ENCODE measurements at regions not wholly inside any gene's neighbourhood (a gene's known extent, or its start where the extent isn't known, plus 50 kb on each side); places are given as distances from the start of the nearest gene placed in this dataset.

DNA sequence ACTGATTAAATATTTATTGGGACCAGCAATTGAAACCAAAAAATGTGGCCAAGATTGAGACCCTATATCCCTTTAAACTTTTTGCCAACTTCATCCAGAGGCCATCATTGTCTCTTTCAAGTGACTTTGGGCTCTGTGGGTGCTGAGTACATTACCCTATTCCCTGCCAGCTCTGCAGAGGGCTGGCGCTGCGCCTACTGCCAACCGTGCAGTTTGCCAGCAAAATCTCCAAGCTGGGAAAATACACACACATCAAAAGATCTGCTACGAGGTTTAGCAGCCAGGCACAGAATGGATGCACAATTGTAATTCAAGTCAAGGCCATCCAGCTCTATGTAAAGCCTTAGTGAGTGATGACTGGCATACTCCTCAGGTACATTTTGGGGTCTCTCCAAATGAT lies 125.0 kb downstream of the CBLN4 start:
- H3K27me3 ChIP-seq (replicated peaks in 1 of 2; ENCODE audit: control insufficient read depth in 2 of 2, insufficient read depth in 2 of 2, low read length in 1 of 2): no peaks in the 10 kb centered on the region
- H3K4me2 ChIP-seq (ENCODE audit: control insufficient read depth, insufficient read depth): no peak overlapping the region
- intact Hi-C loops (cut with micrococcal nuclease; ENCODE audit: unreplicated experiment): no loop called here
- H4K20me1 ChIP-seq (ENCODE audit: control insufficient read depth, insufficient read depth): no peaks in the 10 kb centered on the region
- H3K27ac ChIP-seq (ENCODE audit: control insufficient read depth, insufficient read depth): no peak overlapping the region
- ChIA-PET RAD21 (ENCODE audit: unreplicated experiment) (no interaction called here), SMC1A (ENCODE audit: uncharacterized antibody, unreplicated experiment) (no interaction called here), CTCF (no interaction called here), POLR2A (no interaction called here)
- no TSS peak for BruUV-seq (replicated peaks)
- FAIRE-seq: no peak
- TF ChIP-seq PAX8 (IDR thresholded peaks at IDR 0.05): no peak
- TF ChIP-seq, protein P1, sequence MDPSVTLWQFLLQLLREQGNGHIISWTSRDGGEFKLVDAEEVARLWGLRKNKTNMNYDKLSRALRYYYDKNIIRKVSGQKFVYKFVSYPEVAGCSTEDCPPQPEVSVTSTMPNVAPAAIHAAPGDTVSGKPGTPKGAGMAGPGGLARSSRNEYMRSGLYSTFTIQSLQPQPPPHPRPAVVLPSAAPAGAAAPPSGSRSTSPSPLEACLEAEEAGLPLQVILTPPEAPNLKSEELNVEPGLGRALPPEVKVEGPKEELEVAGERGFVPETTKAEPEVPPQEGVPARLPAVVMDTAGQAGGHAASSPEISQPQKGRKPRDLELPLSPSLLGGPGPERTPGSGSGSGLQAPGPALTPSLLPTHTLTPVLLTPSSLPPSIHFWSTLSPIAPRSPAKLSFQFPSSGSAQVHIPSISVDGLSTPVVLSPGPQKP (IDR thresholded peaks at IDR 0.05; ENCODE audit: low read depth, low read length): no peak
- TF ChIP-seq TARDBP (IDR thresholded peaks at IDR 0.05; ENCODE audit: borderline replicate concordance): no peak
- no peak for TF ChIP-seq FOS (IDR thresholded peaks at IDR 0.05; ENCODE audit: borderline replicate concordance, extremely low read depth, insufficient read length)
- no peak for TF ChIP-seq ZNF274 (IDR thresholded peaks at IDR 0.05; ENCODE audit: insufficient read depth, insufficient read length)
- TF ChIP-seq FOXM1 (IDR thresholded peaks at IDR 0.05; ENCODE audit: low read depth, low read length): no peak
- no peak for TF ChIP-seq KAT2A (conservative IDR thresholded peaks at IDR 0.05; ENCODE audit: control insufficient read depth, low read depth, low read length)
- no peaks in the 10 kb centered on the region for H3K79me2 ChIP-seq (ENCODE audit: control insufficient read depth, insufficient read depth, low read length)
- in situ Hi-C loops (cut with MboI): no loop called here
- DNase-seq (ENCODE audit: low read depth, low spot score): no peak
- H3K4me1 ChIP-seq (ENCODE audit: control insufficient read depth, insufficient read depth, low read length): no peaks in the 10 kb centered on the region
- no peak overlapping the region for H2AFZ ChIP-seq (ENCODE audit: control insufficient read depth, low read depth, low read length)
- H3K9ac ChIP-seq (ENCODE audit: control insufficient read depth, insufficient read depth, low read length): no peak overlapping the region
- no peaks in the 10 kb centered on the region for H3K9me3 ChIP-seq (replicated peaks; ENCODE audit: control insufficient read depth, insufficient read depth, low read length)
- no peak for ATAC-seq
- no peak overlapping the region for H3K4me3 ChIP-seq
- no peaks in the 10 kb centered on the region for H3K36me3 ChIP-seq (ENCODE audit: control insufficient read depth in 2 of 2, insufficient read depth in 2 of 2, low read length in 1 of 2)
- WGBS (ENCODE audit: insufficient coverage, insufficient replicate concordance, low lambda C conversion rate, missing lambda C conversion rate): 36% methylated on average over 4 of the region's 4 CpGs

DNA sequence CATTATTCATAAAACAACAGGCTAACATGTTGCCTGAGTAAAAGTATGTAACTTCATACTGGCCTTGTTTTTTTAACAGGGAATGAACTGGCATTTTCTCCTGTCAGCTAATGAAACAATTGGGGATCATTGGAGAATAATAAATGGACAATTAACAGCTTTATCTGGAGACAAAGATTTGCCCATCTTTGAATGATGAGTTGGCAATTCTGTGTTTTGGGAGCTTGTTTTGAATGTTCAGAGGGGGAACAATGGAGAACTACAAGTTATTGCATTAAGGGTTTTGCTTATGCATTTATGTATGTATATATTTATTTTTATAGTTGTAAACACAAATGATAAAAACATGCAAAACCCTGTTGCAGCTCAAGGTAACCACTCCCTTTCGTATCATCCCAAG lies 150.3 kb downstream of the CBLN4 start:
- Histone ChIP-seq H3K9me3 (replicated peaks; ENCODE audit: control insufficient read depth, insufficient read depth, low read length) (no peaks in the 10 kb centered on the region), H3K27ac (ENCODE audit: control insufficient read depth, insufficient read depth) (no peak overlapping the region), H3K4me2 (ENCODE audit: control insufficient read depth, insufficient read depth) (no peak overlapping the region), H3K27me3 (replicated peaks in 1 of 2; ENCODE audit: control insufficient read depth in 2 of 2, insufficient read depth in 2 of 2, low read length in 1 of 2) (no peaks in the 10 kb centered on the region), H3K9ac (ENCODE audit: control insufficient read depth, insufficient read depth, low read length) (no peak overlapping the region), H3K4me3 (no peak overlapping the region), H3K4me1 (ENCODE audit: control insufficient read depth, insufficient read depth, low read length) (no peaks in the 10 kb centered on the region), H3K79me2 (ENCODE audit: control insufficient read depth, insufficient read depth, low read length) (no peaks in the 10 kb centered on the region), H3K36me3 (ENCODE audit: control insufficient read depth in 2 of 2, insufficient read depth in 2 of 2, low read length in 1 of 2) (no peaks in the 10 kb centered on the region), H2AFZ (ENCODE audit: control insufficient read depth, low read depth, low read length) (no peak overlapping the region), H4K20me1 (ENCODE audit: control insufficient read depth, insufficient read depth) (no peaks in the 10 kb centered on the region)
- in situ Hi-C loops (cut with MboI): no loop called here
- ChIA-PET POLR2A (no interaction called here), CTCF (no interaction called here), SMC1A (ENCODE audit: uncharacterized antibody, unreplicated experiment) (no interaction called here), RAD21 (ENCODE audit: unreplicated experiment) (no interaction called here)
- no peak for ATAC-seq
- intact Hi-C loops (cut with micrococcal nuclease; ENCODE audit: unreplicated experiment): no loop called here
- WGBS (ENCODE audit: insufficient coverage, insufficient replicate concordance, low lambda C conversion rate, missing lambda C conversion rate): 0% methylated on average over 1 of the region's 1 CpG
- no TSS peak for BruUV-seq (replicated peaks)
- DNase-seq (ENCODE audit: low read depth, low spot score): no peak
- FAIRE-seq: no peak
- TF ChIP-seq, protein P2, sequence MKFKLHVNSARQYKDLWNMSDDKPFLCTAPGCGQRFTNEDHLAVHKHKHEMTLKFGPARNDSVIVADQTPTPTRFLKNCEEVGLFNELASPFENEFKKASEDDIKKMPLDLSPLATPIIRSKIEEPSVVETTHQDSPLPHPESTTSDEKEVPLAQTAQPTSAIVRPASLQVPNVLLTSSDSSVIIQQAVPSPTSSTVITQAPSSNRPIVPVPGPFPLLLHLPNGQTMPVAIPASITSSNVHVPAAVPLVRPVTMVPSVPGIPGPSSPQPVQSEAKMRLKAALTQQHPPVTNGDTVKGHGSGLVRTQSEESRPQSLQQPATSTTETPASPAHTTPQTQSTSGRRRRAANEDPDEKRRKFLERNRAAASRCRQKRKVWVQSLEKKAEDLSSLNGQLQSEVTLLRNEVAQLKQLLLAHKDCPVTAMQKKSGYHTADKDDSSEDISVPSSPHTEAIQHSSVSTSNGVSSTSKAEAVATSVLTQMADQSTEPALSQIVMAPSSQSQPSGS (IDR thresholded peaks at IDR 0.05; ENCODE audit: low read length): no peak
- TF ChIP-seq, protein P3, sequence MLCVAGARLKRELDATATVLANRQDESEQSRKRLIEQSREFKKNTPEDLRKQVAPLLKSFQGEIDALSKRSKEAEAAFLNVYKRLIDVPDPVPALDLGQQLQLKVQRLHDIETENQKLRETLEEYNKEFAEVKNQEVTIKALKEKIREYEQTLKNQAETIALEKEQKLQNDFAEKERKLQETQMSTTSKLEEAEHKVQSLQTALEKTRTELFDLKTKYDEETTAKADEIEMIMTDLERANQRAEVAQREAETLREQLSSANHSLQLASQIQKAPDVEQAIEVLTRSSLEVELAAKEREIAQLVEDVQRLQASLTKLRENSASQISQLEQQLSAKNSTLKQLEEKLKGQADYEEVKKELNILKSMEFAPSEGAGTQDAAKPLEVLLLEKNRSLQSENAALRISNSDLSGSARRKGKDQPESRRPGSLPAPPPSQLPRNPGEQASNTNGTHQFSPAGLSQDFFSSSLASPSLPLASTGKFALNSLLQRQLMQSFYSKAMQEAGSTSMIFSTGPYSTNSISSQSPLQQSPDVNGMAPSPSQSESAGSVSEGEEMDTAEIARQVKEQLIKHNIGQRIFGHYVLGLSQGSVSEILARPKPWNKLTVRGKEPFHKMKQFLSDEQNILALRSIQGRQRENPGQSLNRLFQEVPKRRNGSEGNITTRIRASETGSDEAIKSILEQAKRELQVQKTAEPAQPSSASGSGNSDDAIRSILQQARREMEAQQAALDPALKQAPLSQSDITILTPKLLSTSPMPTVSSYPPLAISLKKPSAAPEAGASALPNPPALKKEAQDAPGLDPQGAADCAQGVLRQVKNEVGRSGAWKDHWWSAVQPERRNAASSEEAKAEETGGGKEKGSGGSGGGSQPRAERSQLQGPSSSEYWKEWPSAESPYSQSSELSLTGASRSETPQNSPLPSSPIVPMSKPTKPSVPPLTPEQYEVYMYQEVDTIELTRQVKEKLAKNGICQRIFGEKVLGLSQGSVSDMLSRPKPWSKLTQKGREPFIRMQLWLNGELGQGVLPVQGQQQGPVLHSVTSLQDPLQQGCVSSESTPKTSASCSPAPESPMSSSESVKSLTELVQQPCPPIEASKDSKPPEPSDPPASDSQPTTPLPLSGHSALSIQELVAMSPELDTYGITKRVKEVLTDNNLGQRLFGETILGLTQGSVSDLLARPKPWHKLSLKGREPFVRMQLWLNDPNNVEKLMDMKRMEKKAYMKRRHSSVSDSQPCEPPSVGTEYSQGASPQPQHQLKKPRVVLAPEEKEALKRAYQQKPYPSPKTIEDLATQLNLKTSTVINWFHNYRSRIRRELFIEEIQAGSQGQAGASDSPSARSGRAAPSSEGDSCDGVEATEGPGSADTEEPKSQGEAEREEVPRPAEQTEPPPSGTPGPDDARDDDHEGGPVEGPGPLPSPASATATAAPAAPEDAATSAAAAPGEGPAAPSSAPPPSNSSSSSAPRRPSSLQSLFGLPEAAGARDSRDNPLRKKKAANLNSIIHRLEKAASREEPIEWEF (IDR thresholded peaks at IDR 0.05; ENCODE audit: insufficient replicate concordance, low read depth, low read length): no peak
- TF ChIP-seq MEF2A (IDR thresholded peaks at IDR 0.05; ENCODE audit: insufficient read depth, low read depth, low read length): no peak

Measured in GM12878 (cell line).